Retinal pigment epithelial cell (primary cell): ENCODE measurements at regions not wholly inside any gene's neighbourhood (a gene's known extent, or its start where the extent isn't known, plus 50 kb on each side); places are given as distances from the start of the nearest gene placed in this dataset.

Experiments used
- DNase-seq: peaks from one replicate; pipeline ENCODE4 v3.0.0-alpha.2; 2010; ENCODE audit warnings: low read depth
- H3K4me3 ChIP-seq: 2 replicates; pipeline ENCODE4 v1.5.1; 2011; ENCODE audit warnings: mild to moderate bottlenecking, low read length, control low read depth, moderate library complexity
- CTCF ChIP-seq: conservative IDR thresholded peaks from 2 replicates; pipeline ENCODE4 v1.5.1; 2011; ENCODE audit warnings: low read depth, low read length, control low read depth, inconsistent platforms

DNA sequence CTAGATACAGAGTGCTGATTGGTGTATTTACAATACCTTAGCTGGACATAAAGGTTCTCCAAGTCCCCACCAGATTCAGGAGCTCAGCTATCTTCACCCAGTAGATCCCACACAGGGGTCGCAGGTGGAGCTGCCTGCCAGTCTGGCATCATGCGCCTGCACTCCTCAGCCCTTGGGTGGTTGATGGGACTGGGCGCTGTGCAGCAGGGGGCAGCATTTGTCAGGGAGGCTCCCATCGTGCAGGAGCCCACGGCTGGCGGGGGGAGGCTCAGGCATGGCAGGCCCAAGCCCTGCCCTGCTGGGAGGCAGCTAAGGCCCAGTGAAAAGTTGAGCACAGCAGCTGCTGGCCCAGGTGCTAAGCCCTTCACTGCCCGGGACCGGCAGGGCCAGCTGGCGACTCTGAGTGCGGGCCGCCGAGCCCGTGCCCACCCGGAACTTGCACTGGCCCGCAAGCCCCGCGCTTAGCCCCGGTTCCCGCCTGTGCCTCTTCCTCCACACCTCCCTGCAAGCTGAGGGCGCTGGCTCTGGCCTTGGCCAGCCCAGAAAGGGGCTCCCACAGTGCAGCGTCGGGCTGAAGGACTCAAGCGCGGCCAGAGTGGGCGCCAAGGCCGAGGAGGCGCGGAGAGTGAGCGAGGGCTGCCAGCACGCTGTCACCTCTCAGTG, 314.1 kb upstream of the ATP10B start:
- no peak overlapping the region for H3K4me3 ChIP-seq
- no peak for DNase-seq
- TF ChIP-seq CTCF = no peak

GRCh38 chr5:161157925-161158324, 305.9 kb upstream of the ATP10B start:
- DNase-seq = no peak
- H3K4me3 ChIP-seq = no peak overlapping the region
- TF ChIP-seq CTCF = no peak

- peak; percentile 5 for DNase-seq
- no peak overlapping the region for H3K4me3 ChIP-seq
- no peak for TF ChIP-seq CTCF
Measured at GRCh38 chr5:161155451-161155850, 303.4 kb upstream of the ATP10B start.

DNA sequence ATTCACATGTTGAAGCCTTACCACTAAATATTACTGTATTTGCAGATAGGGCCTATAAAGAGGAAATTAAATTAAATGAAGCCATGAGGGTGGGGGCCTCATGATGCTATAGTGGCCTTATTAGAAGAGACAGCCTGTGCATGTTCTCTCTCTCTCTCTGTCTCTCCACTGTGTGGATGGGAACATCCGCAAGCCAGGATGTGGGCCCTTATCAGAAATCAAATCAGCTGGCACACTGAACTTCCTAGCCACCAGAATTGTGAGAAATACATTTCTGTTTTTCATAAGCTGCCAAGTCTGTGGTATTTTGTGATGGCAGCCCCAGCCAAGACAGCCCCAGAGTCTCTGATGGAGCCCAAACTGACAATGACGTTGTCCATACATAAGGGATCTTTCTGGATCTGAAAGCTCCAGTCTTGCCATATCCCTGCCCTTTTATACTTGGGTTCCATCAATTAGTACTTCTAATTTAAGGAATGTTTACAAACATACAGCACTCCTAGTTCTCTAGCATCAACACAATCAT, 300.5 kb upstream of the ATP10B start:
- no peak for TF ChIP-seq CTCF
- DNase-seq = no peak
- no peak overlapping the region for H3K4me3 ChIP-seq

DNA sequence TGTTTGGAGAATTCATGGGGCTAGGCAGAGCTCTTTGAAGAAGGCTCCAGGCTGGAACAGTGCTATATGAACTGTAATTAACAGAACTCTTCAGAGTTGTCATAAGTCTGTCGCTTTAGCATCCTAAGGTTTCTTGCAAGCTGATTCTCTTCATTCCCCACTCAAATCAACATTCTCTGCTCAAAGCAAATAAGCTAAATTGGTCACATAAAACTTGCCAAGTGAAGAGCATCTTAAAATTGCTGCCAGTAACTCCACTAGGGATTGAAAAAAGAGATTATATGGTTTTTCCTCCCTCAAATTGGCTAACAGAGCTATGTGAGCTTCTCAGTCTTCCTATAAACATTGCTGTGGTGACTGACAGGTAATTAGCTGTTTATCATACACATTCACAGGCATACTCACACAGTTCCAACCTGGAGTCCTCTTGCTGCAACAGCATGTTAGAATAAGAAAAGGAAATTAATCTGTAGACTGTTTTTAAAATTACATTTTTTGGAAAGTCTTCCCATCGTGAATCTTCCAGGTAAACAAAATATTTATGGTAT, 298.5 kb upstream of the ATP10B start:
- no peak for TF ChIP-seq CTCF
- no peak overlapping the region for H3K4me3 ChIP-seq
- no peak for DNase-seq

DNA sequence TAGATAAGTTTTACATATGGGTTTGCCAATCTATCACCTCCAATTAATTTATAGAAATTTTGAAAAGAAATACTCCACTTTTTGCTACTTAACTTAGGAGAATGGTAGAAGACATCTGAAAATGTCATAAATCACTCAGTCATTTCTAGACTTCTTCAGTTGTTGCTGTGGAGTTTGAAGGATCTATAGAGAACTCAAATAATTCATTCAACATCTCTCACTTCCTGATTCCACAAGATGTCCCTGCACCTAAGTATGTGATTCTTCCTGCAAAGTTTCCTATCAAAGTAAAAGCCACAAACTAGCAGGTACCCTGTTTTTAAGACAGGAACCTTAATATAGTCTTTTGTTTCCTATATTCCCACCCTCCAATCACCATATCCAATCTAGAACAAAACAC, 297.1 kb upstream of the ATP10B start:
- no peak for DNase-seq
- no peak overlapping the region for H3K4me3 ChIP-seq
- TF ChIP-seq CTCF = no peak
